PC-3 (cell line): ENCODE measurements at regions not wholly inside any gene's neighbourhood (a gene's known extent, or its start where the extent isn't known, plus 50 kb on each side); places are given as distances from the start of the nearest gene placed in this dataset.

ENCODE experiments used
- ATAC-seq: fragments of 200-7000 bp; cut with Tn5 transposase; 2 replicates; pipeline ENCODE4 v1.9.1; 2020; ENCODE audit warnings: mild to moderate bottlenecking, moderate library complexity
- BruUV-seq: library from RNA; stranded (reverse); fragments of 400-500 nt; replicated peaks from 2 replicates; lab custom pipeline; 2021; lab: Mats Ljungman, UMichigan
- CTCF ChIA-PET: fragments of 300-600 bp; sonication (Branson Sonifier 250); formaldehyde crosslinking; loops from one replicate; lab custom pipeline; 2022; ENCODE audit warnings: antibody characterized with exemption; lab: Charles Lee
- POLR2A ChIA-PET: fragments of 300-600 bp; sonication (Branson Sonifier 250); formaldehyde crosslinking; loops from one replicate; lab custom pipeline; 2022; ENCODE audit warnings: antibody characterized with exemption; ENCODE audit not compliant: unreplicated experiment; lab: Charles Lee
- DNase-seq: peaks from one replicate; pipeline ENCODE4 v3.0.0-alpha.2; 2015
- H2AFZ ChIP-seq: fragments of 300-600 bp; sonication (generic); 2 replicates; pipeline ENCODE4 v1.6.0; 2016; ENCODE audit warnings: antibody characterized with exemption, low read length
- H3F3A ChIP-seq: fragments of 300-600 bp; sonication (generic); one replicate; pipeline ENCODE4 v1.6.0; 2017; ENCODE audit warnings: antibody characterized with exemption, low read length, control low read depth, mild to moderate bottlenecking; ENCODE audit not compliant: unreplicated experiment
- H3K27ac ChIP-seq: fragments of 300-600 bp; sonication (generic); 2 replicates; pipeline ENCODE4 v1.5.1; 2016; ENCODE audit warnings: mild to moderate bottlenecking, low read length
- H3K27me3 ChIP-seq: fragments of 300-600 bp; sonication (generic); 2 replicates; pipeline ENCODE4 v1.6.1; 2016; ENCODE audit warnings: low read length, mixed read lengths
- H3K36me3 ChIP-seq: fragments of 300-600 bp; sonication (generic); 2 replicates; pipeline ENCODE4 v1.6.1; 2016; ENCODE audit warnings: low read depth, mixed run types, low read length, mixed read lengths
- H3K4me1 ChIP-seq: fragments of 300-600 bp; sonication (generic); 2 replicates; pipeline ENCODE4 v1.5.1; 2016; ENCODE audit warnings: low read length; ENCODE audit not compliant: insufficient read depth
- H3K4me2 ChIP-seq: fragments of 300-600 bp; sonication (generic); 2 replicates; pipeline ENCODE4 v1.6.0; 2016; ENCODE audit warnings: low read length
- H3K4me3 ChIP-seq: fragments of 300-600 bp; sonication (generic); 2 replicates; pipeline ENCODE4 v1.5.1; 2016; ENCODE audit warnings: mild to moderate bottlenecking, low read length, mixed read lengths
- H3K79me2 ChIP-seq: fragments of 300-600 bp; sonication (generic); 2 replicates; pipeline ENCODE4 v1.6.1; 2017; ENCODE audit warnings: low read length, mixed read lengths
- H3K9ac ChIP-seq: fragments of 300-600 bp; sonication (generic); 2 replicates; pipeline ENCODE4 v1.6.0; 2016; ENCODE audit warnings: mild to moderate bottlenecking, low read length
- H3K9me2 ChIP-seq: fragments of 300-600 bp; sonication (generic); replicated peaks from 2 replicates; pipeline ENCODE4 v1.6.1; 2016; ENCODE audit warnings: mixed run types, low read length, mixed read lengths
- H3K9me3 ChIP-seq: fragments of 300-600 bp; sonication (generic); 2 replicates; pipeline ENCODE4 v1.6.1; 2016; ENCODE audit warnings: low read length, mixed read lengths
- H4K20me1 ChIP-seq: fragments of 300-600 bp; sonication (generic); 2 replicates; pipeline ENCODE4 v1.6.1; 2016; ENCODE audit warnings: low read length, mixed read lengths
- CTCF ChIP-seq: fragments of 300-600 bp; sonication (generic); conservative IDR thresholded peaks from 2 replicates; pipeline ENCODE4 v1.5.1; 2017; ENCODE audit warnings: antibody characterized with exemption, low read depth, mild to moderate bottlenecking, low read length
- EZH2 ChIP-seq: fragments of 300-600 bp; sonication (generic); IDR thresholded peaks from one replicate; pipeline ENCODE4 v1.6.1; 2017; ENCODE audit warnings: antibody characterized with exemption, mild to moderate bottlenecking, low read length; ENCODE audit not compliant: unreplicated experiment
- EZH2phosphoT487 ChIP-seq: fragments of 300-600 bp; sonication (generic); IDR thresholded peaks from 2 replicates; pipeline ENCODE4 v1.6.1; 2018; ENCODE audit warnings: mild to moderate bottlenecking, antibody characterized with exemption, low read length, borderline replicate concordance
- intact Hi-C: fragments of 100-400 bp; cut with micrococcal nuclease; formaldehyde crosslinking; loops from 2 replicates; pipeline ENCODE4 v1.9.0; 2023

GRCh38 chr1:72623299-72623708 is 341.0 kb upstream of the NEGR1 start:
- intact Hi-C loops = loop anchor here (1.0 to 10.0 kb wide), 4 partner anchors 221 to 477 kb away; partner anchors contain the start of gene NEGR1

GRCh38 chr1:72620453-72620852 is 338.1 kb upstream of the NEGR1 start:
- no peaks in the 10 kb centered on the region for H3K79me2 ChIP-seq
- no peaks in the 10 kb centered on the region for H3K9me3 ChIP-seq
- BruUV-seq = no TSS peak
- no peak overlapping the region for H2AFZ ChIP-seq
- H3K4me3 ChIP-seq = no peak overlapping the region
- intact Hi-C loops = loop anchor here (5.0 to 10.0 kb wide), 2 partner anchors 338 to 436 kb away; partner anchors contain the start of gene NEGR1
- ChIA-PET CTCF (no interaction called here), POLR2A (no interaction called here)
- H3K9me2 ChIP-seq = no peaks in the 10 kb centered on the region
- no peaks in the 10 kb centered on the region for H3K36me3 ChIP-seq
- ATAC-seq (no peak), DNase-seq (no peak)
- H3K4me1 ChIP-seq = peaks cover 13% of the 10 kb centered on the region; the same call in 1 of the 2 replicates
- no peak overlapping the region for H3K4me2 ChIP-seq
- no peaks in the 10 kb centered on the region for H3K27me3 ChIP-seq
- H4K20me1 ChIP-seq = no peaks in the 10 kb centered on the region
- H3K9ac ChIP-seq = no peak overlapping the region
- H3F3A ChIP-seq = no peaks in the 10 kb centered on the region
- TF ChIP-seq EZH2 (no peak), CTCF (no peak), EZH2phosphoT487 (no peak)
- H3K27ac ChIP-seq = no peak overlapping the region

More at GRCh38 chr1:72623299-72623708, 341.0 kb upstream of the NEGR1 start:
- H3K79me2 ChIP-seq = no peaks in the 10 kb centered on the region
- H3K27ac ChIP-seq = no peak overlapping the region
- TF ChIP-seq CTCF (peak; percentile 84), EZH2 (no peak)
- no peaks in the 10 kb centered on the region for H3F3A ChIP-seq
- no peaks in the 10 kb centered on the region for H4K20me1 ChIP-seq
- H3K9ac ChIP-seq = no peak overlapping the region
- peak overlapping the region; percentile 51; the same call in 1 of the 2 replicates for H3K4me3 ChIP-seq
- peaks cover 13% of the 10 kb centered on the region; the same call in 1 of the 2 replicates for H3K4me1 ChIP-seq
- peak; percentile 78 for DNase-seq
- ATAC-seq = peak; percentile 79
- no peaks in the 10 kb centered on the region for H3K9me2 ChIP-seq
- H3K9me3 ChIP-seq = no peaks in the 10 kb centered on the region
- no peaks in the 10 kb centered on the region for H3K36me3 ChIP-seq
- ChIA-PET CTCF (interaction anchor here (0.6 kb wide), 1 partner anchor 269 kb away, joined by 3 read pairs; no protein-coding TSS in a partner anchor), POLR2A (no interaction called here)
- H3K4me2 ChIP-seq = peak overlapping the region; percentile 74
- H3K27me3 ChIP-seq = no peaks in the 10 kb centered on the region
- BruUV-seq = no TSS peak
- H2AFZ ChIP-seq = peak overlapping the region; percentile 70

- H3K4me2 ChIP-seq = no peak overlapping the region
Measured at GRCh38 chr1:72606216-72606810, 324.0 kb upstream of the NEGR1 start.

More at GRCh38 chr1:72606216-72606810, 324.0 kb upstream of the NEGR1 start:
- Histone ChIP-seq H2AFZ (no peak overlapping the region), H3K27ac (no peak overlapping the region), H3K27me3 (no peaks in the 10 kb centered on the region), H3K4me1 (peaks cover 12% of the 10 kb centered on the region), H3K79me2 (no peaks in the 10 kb centered on the region), H3K9ac (no peak overlapping the region), H3K9me2 (no peaks in the 10 kb centered on the region), H4K20me1 (no peaks in the 10 kb centered on the region), H3K9me3 (no peaks in the 10 kb centered on the region), H3F3A (no peaks in the 10 kb centered on the region), H3K4me3 (no peak overlapping the region), H3K36me3 (no peaks in the 10 kb centered on the region)
- CTCF ChIA-PET = no interaction called here
- TF ChIP-seq EZH2 (no peak), CTCF (no peak), EZH2phosphoT487 (no peak)
- POLR2A ChIA-PET = no interaction called here
- BruUV-seq = no TSS peak
- no peak for ATAC-seq
- intact Hi-C loops = no loop called here
- no peak for DNase-seq
